NCI-H2227 (cell line): ENCODE measurements at regions not wholly inside any gene's neighbourhood (a gene's known extent, or its start where the extent isn't known, plus 50 kb on each side); places are given as distances from the start of the nearest gene placed in this dataset.
"Not testable (repeated sequence)": the region's sequence is repeated elsewhere in the genome, so short reads cannot be mapped to it uniquely, and the experiment has no call there.

Experiments used
- DNase-seq: peaks from one replicate; lab custom pipeline; 2025; ENCODE audit not compliant: unreplicated experiment; lab: John Stamatoyannopoulos, UW

GRCh38 chr6:94902974-94903628 lies 674.2 kb upstream of the MANEA start:
- no peak for DNase-seq

- DNase-seq, result no peak
Observed at GRCh38 chr6:94899191-94899590, 678.1 kb upstream of the MANEA start.

GRCh38 chr6:94894300-94894699 lies 683.0 kb upstream of the MANEA start:
- no peak for DNase-seq

- no peak for DNase-seq
Observed at GRCh38 chr6:94893327-94893726, 684.0 kb upstream of the MANEA start.

GRCh38 chr6:94873819-94874218 lies 703.5 kb upstream of the MANEA start:
- DNase-seq, result not testable (repeated sequence)

- no peak for DNase-seq
Observed at GRCh38 chr6:94862112-94862511, 715.2 kb upstream of the MANEA start.

GRCh38 chr6:94859924-94860323 lies 717.4 kb upstream of the MANEA start:
- no peak for DNase-seq

- DNase-seq, result not testable (repeated sequence)
Observed at GRCh38 chr6:94856999-94857398, 720.3 kb upstream of the MANEA start.

GRCh38 chr6:94851329-94851728 lies 726.0 kb upstream of the MANEA start:
- DNase-seq, result not testable (repeated sequence)

- no peak for DNase-seq
Observed at GRCh38 chr6:94845742-94846141, 731.6 kb upstream of the MANEA start.

GRCh38 chr6:94835264-94835663 lies 742.1 kb upstream of the MANEA start:
- DNase-seq, result no peak

- DNase-seq, result no peak
Observed at GRCh38 chr6:94813806-94814205, 763.5 kb upstream of the MANEA start.

- DNase-seq, result no peak
Observed at GRCh38 chr6:94801344-94801743, 776.0 kb upstream of the MANEA start.

- DNase-seq, result no peak
Observed at GRCh38 chr6:94785514-94785913, 791.8 kb upstream of the MANEA start.

GRCh38 chr6:94785081-94785480 lies 792.3 kb upstream of the MANEA start:
- DNase-seq, result not testable (repeated sequence)

GRCh38 chr6:94769197-94769596 lies 808.1 kb upstream of the MANEA start:
- no peak for DNase-seq

GRCh38 chr6:94751641-94752329 lies 825.5 kb upstream of the MANEA start:
- DNase-seq, result no peak

GRCh38 chr6:94736236-94736635 lies 841.1 kb upstream of the MANEA start:
- DNase-seq, result no peak

- DNase-seq, result no peak
Observed at GRCh38 chr6:94735270-94735669, 842.1 kb upstream of the MANEA start.

GRCh38 chr6:94734751-94735150 lies 842.6 kb upstream of the MANEA start:
- no peak for DNase-seq

GRCh38 chr6:94733066-94733465 lies 844.3 kb upstream of the MANEA start:
- no peak for DNase-seq

- no peak for DNase-seq
Observed at GRCh38 chr6:94727710-94728109, 849.6 kb upstream of the MANEA start.

- no peak for DNase-seq
Observed at GRCh38 chr6:94721459-94721858, 855.9 kb upstream of the MANEA start.
